CD4-positive, alpha-beta T cell treated with Interleukin-6 at 100 ng/mL for 8 hours (primary cell): ENCODE measurements at regions not wholly inside any gene's neighbourhood (a gene's known extent, or its start where the extent isn't known, plus 50 kb on each side); places are given as distances from the start of the nearest gene placed in this dataset.
A peak's percentile ranks its signal among the peaks of the same experiment; 100 is the strongest.

Experiments used
- DNase-seq: peaks from one replicate; pipeline ENCODE4 v3.0.0-alpha.2; 2020; ENCODE audit warnings: mixed read lengths, low spot score

GRCh38 chr7:113456533-113456932, 338.2 kb upstream of the SMIM30 start:
- no peak for DNase-seq

- no peak for DNase-seq
Observed at GRCh38 chr7:113454597-113455169, 336.3 kb upstream of the SMIM30 start.

DNA sequence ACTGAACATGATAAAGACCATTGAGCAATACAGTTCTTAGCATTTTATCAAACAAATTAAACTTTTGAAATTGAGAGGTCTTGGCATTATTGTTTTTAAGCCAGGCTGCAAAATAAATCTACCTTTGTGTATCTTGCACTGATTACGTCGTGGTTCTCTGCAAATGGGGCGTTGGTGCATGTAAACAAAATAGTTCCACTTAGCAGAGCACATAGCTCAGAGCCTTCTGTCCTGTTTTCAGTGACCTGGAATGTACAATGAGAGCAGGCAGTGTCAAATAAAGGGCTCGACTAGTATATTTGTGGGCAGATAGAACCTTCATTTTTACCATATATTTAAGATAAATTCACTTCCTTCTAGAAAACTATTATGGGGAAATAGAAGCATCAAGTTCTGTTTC, 333.9 kb upstream of the SMIM30 start:
- DNase-seq, result no peak

GRCh38 chr7:113446791-113447190, 328.4 kb upstream of the SMIM30 start:
- DNase-seq, result no peak

DNA sequence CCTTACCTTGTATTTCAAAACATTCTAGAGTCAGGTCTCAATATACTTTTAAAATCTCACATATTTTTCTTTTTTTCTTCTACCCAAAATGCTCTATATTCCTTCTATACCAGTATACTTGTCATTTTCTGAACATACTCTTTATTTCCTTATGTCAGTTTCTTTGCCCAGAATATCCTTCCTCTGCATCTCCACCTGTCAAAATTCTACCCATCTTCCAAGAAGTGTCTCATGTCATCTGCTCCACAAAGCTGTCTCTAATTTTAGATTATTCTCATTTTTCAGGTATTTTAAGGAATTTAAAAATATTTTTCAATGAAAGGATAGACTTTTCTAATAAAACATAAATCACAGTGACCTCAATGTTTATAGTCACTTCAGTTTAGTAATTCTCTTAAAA, 328.0 kb upstream of the SMIM30 start:
- no peak for DNase-seq

DNA sequence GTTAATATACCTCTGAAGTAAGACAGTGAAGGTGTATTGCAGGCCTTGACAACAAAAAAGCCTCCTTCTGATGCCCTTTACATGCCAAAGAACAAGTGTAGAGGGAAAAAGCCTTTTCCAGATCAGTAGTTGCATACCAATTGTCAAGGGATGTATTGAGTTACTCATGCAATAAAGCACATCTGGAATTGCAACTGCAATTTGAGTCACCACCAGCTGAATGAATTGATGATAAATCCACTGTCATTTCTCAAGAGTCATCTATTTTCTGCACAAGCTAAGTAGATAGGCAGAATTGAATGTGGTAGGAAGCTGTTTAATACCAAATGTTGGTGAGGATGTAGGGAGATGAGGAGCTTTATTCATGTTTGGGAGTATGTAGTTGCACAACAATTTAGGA, 325.9 kb upstream of the SMIM30 start:
- no peak for DNase-seq

DNA sequence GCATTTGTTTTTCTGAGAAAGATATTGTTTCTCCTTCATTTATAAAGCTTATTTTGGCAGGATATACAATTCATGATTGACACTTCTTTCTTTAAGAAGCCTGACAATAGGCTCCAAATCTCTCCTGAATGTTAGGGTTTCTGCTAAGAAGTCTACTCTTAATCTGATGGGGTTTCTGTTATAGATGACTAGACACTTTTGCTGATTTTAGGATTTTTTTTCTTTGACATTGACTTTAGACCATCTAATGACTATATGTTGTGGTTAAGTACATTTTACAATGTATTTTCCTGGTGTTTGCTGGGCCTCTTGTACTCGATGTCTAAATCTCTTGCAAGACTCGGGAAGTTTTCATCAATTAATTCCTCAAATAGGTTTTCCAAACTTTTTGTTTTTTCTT, 321.8 kb upstream of the SMIM30 start:
- DNase-seq, result no peak

DNA sequence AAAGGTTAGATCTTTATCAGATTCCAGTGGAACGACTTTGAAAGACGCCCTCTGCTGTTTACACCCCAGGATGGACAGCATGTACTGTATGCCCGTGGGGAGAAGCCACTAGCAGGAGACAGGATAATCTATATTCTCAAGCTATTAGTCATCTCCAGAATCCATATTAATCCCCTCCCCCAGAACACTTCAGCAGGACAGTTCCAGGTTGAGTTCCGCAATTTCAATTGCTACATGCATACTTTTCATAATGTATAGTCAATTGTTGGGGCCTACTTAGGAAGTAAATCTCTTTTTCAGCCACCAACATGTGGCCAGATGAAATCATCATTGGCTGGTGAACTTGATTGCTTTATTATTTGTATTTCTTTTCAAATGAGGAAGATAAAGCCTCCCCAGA, 313.1 kb upstream of the SMIM30 start:
- DNase-seq, result no peak

- no peak for DNase-seq
Observed at GRCh38 chr7:113424185-113424817, 305.9 kb upstream of the SMIM30 start.

GRCh38 chr7:113421696-113422330, 303.5 kb upstream of the SMIM30 start:
- peak; percentile 64 for DNase-seq

DNA sequence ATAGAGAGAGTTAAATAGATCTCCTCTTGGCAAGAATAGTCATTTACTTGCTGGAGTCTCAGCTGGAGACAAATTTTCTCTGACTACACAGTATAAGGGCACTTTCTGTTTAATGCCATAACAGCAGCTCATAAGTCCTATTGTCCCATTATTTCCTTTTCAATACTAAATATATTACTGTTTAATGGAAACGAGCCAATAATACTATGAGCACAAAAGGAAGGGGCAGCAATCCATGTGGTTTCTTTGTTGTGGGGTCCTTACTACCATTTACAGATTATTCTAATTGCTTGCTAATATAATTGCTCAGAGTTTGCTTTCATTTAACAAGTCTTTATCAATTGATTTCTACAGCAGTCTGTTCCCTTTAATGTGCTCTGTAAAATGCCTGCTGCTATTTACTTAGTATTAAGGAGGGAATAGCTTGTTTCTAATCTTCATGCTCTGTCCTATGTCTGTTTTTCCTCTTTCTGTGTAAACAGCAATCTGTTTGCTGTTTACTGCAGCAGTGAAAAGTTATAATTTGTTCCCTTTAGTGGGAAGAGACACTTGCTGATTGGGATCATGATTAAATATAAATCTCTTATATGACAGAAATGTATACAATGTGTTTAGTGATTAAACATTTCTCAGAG, 296.2 kb upstream of the SMIM30 start:
- no peak for DNase-seq

GRCh38 chr7:113412410-113412809, 294.1 kb upstream of the SMIM30 start:
- DNase-seq, result no peak

GRCh38 chr7:113410796-113411195, 292.4 kb upstream of the SMIM30 start:
- DNase-seq, result no peak

DNA sequence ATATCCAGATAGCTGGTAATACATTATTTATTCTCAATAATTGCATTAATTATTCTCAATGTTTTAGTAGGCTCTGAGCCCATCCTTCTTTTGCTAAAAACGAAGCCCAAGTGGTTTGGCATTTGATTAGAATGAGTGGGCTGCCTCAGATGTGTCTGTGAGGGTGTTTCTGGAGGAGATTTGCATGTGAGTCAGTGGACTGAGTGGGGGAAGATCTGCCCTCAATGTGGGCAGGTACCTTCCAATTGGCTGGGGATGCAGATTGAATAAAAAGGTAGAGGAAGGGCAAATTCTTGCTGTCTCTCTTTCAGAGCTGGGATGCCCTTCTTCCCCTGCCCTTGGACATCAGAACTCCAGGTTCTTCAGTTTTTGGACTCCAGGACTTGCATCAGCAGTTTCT, 290.6 kb upstream of the SMIM30 start:
- no peak for DNase-seq

- DNase-seq, result no peak
Observed at GRCh38 chr7:113405296-113406056, 287.1 kb upstream of the SMIM30 start.

GRCh38 chr7:113404245-113404644, 285.9 kb upstream of the SMIM30 start:
- DNase-seq, result no peak

GRCh38 chr7:113402482-113402881, 284.1 kb upstream of the SMIM30 start:
- no peak for DNase-seq

DNA sequence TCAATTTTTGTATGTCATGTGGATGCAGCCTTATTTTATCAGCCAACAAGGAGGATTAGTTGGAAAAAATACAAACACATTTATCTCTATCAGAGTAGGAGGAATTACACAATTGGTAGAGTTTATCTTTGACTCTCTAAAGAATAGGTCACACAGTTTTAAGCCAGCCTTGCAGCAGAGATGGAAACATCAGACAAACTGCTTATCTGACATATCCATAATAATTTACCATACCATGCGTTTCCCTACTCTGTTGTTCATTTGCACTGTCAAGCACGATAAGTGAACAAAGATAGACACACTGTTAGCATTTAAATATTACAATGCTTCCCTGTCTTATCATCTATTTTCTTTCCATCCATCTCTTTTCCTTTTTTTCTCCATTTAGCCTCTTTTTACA, 283.7 kb upstream of the SMIM30 start:
- no peak for DNase-seq

DNA sequence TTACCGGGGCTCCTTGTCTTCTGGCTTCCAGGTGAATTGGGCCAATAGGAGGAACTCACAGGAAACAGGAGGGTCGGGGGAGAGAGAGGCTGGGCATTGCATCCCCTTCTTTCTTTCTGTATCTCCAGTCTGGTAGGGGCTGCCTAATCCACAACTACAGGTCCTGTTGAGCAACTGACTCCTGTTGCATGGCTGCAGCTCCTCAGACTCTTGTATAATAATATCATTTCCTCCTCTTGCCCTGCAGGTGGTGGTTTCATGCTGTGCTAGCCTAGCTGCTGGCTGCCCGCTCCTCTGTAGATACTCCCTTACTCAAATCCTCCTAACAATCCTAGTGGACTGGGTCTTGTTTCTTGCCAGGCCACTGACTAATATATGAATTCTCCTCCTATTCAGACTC, 276.5 kb upstream of the SMIM30 start:
- no peak for DNase-seq

DNA sequence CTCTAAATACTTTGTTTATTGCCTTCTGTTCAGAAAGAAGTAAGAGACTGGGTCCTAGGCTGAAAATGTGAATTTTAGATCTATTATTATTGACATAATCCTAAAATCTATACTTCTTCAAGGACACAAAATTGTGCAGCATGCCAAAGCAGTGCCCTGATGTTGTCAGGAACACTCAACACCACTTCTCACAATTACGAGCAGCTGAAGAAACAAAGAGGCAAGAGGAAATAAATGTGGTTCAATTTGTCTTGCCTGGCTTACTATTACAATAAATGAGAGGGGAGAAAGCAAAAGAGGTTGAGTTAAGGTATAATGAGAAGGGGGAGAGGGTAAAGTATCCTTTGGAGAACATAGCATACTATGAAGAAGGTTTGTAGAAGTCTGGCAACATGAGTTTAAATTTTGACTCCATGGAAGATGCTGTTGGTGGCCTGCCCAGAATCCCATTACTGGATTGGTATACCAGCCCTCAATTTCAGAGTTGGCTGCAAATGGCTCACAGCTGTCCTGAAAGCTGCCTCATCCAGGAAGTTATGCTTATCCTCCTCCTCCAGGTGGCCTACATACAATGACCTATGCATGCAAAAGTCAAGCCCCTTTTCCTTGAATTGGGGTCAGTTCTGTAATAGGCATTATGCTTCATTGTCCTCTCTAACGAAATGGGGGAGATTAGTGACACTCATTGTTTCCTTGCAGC, 274.6 kb upstream of the SMIM30 start:
- no peak for DNase-seq

DNA sequence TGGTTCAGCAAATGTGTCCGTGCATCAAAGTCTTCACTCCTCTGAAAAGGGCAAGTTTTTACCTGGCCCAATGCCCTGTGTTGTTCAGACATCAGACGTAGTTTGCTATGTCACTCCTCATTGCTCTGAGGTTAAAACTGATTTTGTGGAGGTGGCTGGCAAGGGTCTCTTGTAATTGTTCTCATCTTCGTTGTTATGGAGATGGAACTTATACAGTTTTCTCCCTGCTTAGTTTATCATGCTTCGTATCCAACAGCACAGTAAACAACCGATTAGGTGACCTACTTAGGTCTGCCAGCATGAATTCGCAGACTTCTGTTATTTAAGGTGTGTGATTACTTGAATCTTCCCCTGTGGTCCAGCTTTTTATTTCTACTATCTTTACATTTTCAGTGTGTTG, 274.1 kb upstream of the SMIM30 start:
- DNase-seq, result no peak

- no peak for DNase-seq
Observed at GRCh38 chr7:113389112-113389646, 270.8 kb upstream of the SMIM30 start.
